Inflammatory macrophage treated with lipopolysaccharide for 1 hour (primary cell): ENCODE measurements at regions not wholly inside any gene's neighbourhood (a gene's known extent, or its start where the extent isn't known, plus 50 kb on each side); places are given as distances from the start of the nearest gene placed in this dataset.

Experiments
- DNase-seq, 2 donors: peaks; one replicate each; pipeline ENCODE4 v3.0.0-alpha.2; 2020 to 2022

- DNase-seq, result no peak
These were observed 110.0 kb upstream of the ARPP21 start for GRCh38 chr3:35529337-35529736.

- no peak for DNase-seq
These were observed 102.1 kb upstream of the ARPP21 start for GRCh38 chr3:35537265-35537664.

- DNase-seq, result no peak
These were observed 94.3 kb upstream of the ARPP21 start for GRCh38 chr3:35544976-35545375.

GRCh38 chr3:35549690-35550089, 89.6 kb upstream of the ARPP21 start:
- no peak for DNase-seq

GRCh38 chr3:35562141-35562540, 77.2 kb upstream of the ARPP21 start:
- no peak for DNase-seq

GRCh38 chr3:35565048-35565447, 74.3 kb upstream of the ARPP21 start:
- no peak for DNase-seq
